ENCODE measurements at regions not wholly inside any gene's neighbourhood (a gene's known extent, or its start where the extent isn't known, plus 50 kb on each side); places are given as distances from the start of the nearest gene placed in this dataset.

- DNase-seq, result no peak
- no peaks in the 10 kb centered on the region for H3K4me1 ChIP-seq
- H3K27me3 ChIP-seq, result no peaks in the 10 kb centered on the region
- intact Hi-C loops (cut with DNase I; ENCODE audit: low total_unique reads), result no loop called here
- H3K27ac ChIP-seq, result no peak overlapping the region
- no peaks in the 10 kb centered on the region for H3K36me3 ChIP-seq (ENCODE audit: low read depth, missing control alignments)
- H3K9me3 ChIP-seq, result no peaks in the 10 kb centered on the region
- TF ChIP-seq CTCF (IDR thresholded peaks at IDR 0.05) (no peak), POLR2A (IDR thresholded peaks at IDR 0.05) (no peak)
- H3K4me3 ChIP-seq, result no peak overlapping the region
- 84 to 86% methylated on average over 1 of the region's 1 CpG for WGBS, 2 donors
These were observed 53.3 kb upstream of the SLC22A23 start for GRCh38 chr6:3510178-3510577.

DNA sequence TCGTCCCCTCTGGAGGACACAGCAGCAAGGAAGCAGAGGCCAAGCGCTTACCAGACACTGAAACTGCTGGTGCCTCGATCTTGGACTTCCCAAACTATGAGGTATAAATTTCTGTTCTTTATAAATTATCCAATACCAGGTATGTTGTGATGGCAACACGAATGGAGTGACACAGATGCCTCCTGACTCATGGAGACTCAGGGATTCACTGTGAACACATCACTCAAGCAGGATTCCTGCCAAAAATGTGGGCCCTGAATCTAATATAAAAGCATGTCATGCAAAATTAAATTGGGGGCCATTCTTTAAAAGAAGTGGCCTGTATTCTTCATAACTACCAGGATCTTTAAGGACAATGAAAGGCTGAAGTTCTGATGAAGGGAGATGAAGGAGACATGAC, 52.5 kb upstream of the SLC22A23 start:
- Histone ChIP-seq H3K27me3 (no peaks in the 10 kb centered on the region), H3K36me3 (ENCODE audit: low read depth, missing control alignments) (no peaks in the 10 kb centered on the region), H3K4me3 (no peak overlapping the region), H3K4me1 (no peaks in the 10 kb centered on the region), H3K9me3 (no peaks in the 10 kb centered on the region), H3K27ac (no peak overlapping the region)
- DNase-seq, result no peak
- TF ChIP-seq CTCF (IDR thresholded peaks at IDR 0.05), result no peak
- WGBS, 2 donors, result 90 to 96% methylated on average over 4 of the region's 4 CpGs
- intact Hi-C loops (cut with DNase I; ENCODE audit: low total_unique reads), result no loop called here

DNA sequence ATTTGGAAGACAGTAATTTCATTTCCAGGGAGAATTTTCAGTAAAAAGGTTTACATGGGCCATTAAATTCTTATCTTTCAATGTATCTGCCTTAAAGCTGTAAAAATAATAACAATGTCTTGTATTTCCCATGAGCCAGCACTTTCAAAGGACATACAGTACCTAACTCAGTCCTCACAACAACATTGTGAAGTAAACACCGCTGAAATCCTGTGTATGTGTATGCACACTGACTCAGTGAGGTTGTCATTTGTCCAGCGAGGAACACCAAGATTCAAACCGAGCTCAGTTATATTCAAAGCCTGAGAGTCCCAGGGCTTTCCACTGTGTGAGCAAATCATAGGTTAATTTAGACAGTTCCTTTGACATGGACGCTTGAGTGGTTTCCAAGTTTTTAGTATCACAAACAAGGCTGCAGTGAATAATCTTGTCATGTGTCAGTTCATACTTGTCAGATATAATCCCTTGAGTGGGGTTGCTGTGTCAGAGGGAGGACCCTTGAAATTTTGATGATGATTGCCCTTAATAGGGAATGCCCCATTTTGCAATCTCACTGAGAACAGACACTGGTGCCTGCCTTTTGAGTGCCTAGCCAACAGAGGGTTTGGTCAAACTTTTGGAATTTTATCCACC, 50.0 kb upstream of the SLC22A23 start:
- 78 to 80% methylated on average over 4 of the region's 4 CpGs for WGBS, 2 donors
- intact Hi-C loops (cut with DNase I; ENCODE audit: low total_unique reads), result no loop called here
- Histone ChIP-seq H3K4me1 (no peaks in the 10 kb centered on the region), H3K36me3 (ENCODE audit: low read depth, missing control alignments) (no peaks in the 10 kb centered on the region), H3K27me3 (no peaks in the 10 kb centered on the region), H3K9me3 (no peaks in the 10 kb centered on the region), H3K4me3 (no peak overlapping the region), H3K27ac (no peak overlapping the region)
- DNase-seq, result no peak
- TF ChIP-seq CTCF (IDR thresholded peaks at IDR 0.05), result no peak
- no peak for TF ChIP-seq POLR2A (IDR thresholded peaks at IDR 0.05)

All from testis (tissue), 2 donors.